Ammon's horn (tissue), 1 donor: ENCODE measurements at regions not wholly inside any gene's neighbourhood (a gene's known extent, or its start where the extent isn't known, plus 50 kb on each side); places are given as distances from the start of the nearest gene placed in this dataset.
"Not testable (repeated sequence)": the region's sequence is repeated elsewhere in the genome, so short reads cannot be mapped to it uniquely, and the experiment has no call there.

Source experiments
- DNase-seq: peaks from one replicate; pipeline ENCODE4 v3.0.0-alpha.2; 2016; ENCODE audit warnings: low spot score

GRCh38 chr2:12618576-12618975 is 98.2 kb upstream of the TRIB2 start:
- DNase-seq, result no peak

DNA sequence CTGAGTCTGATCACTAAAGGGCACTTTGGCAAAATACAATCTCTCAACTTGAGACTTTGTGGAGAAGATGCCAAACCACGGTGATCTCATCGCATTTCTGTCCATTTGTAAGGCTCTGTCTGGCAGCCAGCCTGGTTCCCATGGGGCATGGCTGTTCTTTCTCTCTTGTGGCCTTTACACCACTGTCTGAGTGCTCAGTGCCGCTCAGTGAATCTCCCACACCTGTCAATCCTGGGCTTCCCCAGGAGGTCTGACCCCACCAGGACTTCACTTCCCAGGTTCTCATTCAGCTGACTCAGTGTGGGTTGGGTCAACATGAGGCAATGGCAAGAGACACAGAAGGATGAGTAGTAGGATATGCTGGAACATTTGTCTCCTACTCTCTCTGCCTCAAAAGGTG is 96.8 kb upstream of the TRIB2 start:
- DNase-seq, result no peak

DNA sequence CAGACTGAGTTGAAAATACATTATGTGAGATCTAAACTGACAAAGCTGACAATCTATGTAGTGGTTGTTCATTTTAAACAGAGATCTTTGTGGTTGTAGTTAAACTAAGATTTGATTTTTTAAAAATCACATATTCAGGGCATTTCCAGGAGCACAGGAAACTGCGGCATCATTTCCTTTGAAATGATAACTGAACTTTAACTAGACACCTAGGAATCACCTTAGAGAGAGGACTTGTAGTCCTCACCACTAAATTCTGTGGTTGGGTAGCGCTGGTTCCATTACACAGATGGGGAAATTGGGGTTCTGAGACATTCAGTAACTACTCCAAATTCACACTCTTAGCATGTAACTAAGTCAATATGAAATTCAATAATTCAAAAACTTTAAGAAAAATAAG is 96.0 kb upstream of the TRIB2 start:
- no peak for DNase-seq

DNA sequence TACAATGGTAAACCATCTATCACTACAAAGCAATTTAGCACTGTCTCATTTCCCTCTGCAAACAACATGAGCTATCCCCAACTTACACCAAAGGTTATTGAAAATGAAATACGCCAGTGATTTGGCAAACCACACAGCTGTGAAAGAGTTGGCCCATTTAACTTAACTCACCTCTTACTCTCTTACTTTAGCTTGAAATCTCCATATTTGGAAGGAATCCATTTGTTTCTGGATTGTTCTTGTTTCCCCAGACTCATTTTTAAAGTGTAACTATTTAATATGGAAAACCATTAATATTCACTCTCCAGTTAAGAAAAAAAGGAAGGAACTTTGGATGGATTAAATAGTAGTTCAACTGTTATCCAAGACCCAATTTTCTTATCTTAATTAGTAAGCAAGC is 93.7 kb upstream of the TRIB2 start:
- no peak for DNase-seq

- DNase-seq, result no peak
These were observed 92.4 kb upstream of the TRIB2 start for GRCh38 chr2:12624384-12624783.

DNA sequence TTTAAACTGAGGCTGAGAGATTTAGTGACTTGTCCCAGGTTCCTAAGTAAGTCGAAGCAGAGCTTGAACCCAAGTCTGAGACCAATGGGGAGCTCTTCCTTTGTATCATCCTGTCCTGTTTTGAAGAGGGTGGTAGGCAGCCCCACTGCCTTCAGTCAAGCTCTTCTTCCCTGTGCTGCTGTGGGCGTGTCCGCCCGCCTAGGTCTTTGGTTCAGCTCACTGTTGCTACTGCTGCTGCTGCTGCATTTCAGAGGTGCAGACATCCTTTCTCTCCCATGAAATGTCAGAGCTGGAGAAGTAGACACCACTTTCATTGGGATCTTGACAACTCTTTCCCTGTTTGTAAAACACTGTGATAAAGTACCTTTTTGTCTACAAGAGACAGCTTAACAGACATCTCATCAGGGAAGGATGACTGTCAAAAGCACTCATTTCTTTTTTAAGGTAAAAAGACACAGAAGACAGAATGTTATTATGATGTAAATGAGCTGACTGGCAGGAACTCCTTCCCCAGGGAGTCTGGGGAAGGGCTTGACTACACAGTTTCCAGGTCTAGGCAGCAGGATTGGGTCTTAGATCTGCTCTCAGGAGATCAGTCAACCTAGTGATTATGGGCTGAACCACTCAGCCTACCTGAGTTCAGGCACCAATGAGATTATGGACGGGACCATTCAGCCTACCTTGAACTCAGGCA is 91.7 kb upstream of the TRIB2 start:
- no peak for DNase-seq

DNA sequence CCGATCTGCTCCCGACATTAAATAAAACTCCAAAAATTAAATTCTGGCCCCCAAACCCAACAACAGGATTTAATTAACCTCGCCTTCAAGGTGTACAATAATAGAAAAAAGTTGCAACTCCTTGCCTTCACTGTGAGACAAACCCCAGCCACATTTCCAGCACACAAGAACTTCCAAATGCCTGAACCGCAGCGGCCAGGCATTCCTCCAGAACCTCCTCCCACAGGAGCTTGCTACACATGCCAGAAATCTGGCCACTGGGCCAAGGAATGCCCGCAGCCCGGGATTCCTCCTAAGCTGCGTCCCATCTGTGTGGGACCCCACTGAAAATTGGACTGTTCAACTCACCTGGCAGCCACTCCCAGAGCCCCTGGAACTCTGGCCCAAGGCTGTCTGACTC is 88.2 kb upstream of the TRIB2 start:
- not testable (repeated sequence) for DNase-seq

DNA sequence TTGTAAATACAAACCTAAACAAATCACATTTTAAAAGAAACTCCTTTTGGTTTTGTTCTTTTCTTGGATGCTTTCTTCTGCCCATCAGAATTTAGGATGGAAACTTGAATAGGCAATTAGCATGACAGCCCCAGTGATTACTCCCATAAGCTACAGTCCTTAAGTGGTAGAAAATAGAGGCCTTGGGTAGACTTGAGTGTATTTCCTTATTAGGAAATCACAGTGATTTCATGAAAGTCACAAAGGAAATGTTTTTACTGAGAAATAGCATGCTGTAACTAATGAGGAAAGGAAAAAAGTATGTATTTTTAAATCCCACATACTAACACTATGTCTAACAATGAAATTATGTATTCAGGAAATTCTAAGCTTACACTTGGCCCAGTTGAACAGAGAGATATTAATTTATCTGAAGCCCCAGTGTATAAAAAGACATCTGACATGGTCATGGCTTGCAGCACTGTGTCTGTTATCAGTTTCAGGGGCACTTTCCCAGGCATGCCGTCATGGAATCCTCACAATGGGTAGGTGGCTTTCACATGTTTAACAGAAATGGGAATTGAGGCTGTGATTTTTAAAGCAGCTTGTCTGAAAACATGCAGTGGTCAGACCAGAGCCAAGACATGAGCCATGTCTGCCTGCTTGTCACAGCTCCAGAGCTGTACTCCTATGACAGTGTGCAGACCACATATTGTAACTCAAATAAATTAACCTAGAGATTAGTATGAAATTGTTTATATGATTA is 79.7 kb upstream of the TRIB2 start:
- no peak for DNase-seq

GRCh38 chr2:12637754-12638153 is 79.0 kb upstream of the TRIB2 start:
- DNase-seq, result no peak

- no peak for DNase-seq
These were observed 75.3 kb upstream of the TRIB2 start for GRCh38 chr2:12641441-12641840.

GRCh38 chr2:12642332-12642731 is 74.4 kb upstream of the TRIB2 start:
- no peak for DNase-seq

GRCh38 chr2:12642859-12643258 is 73.9 kb upstream of the TRIB2 start:
- no peak for DNase-seq

GRCh38 chr2:12649602-12650400 is 66.9 kb upstream of the TRIB2 start:
- DNase-seq, result no peak

GRCh38 chr2:12651641-12652040 is 65.1 kb upstream of the TRIB2 start:
- DNase-seq, result no peak

DNA sequence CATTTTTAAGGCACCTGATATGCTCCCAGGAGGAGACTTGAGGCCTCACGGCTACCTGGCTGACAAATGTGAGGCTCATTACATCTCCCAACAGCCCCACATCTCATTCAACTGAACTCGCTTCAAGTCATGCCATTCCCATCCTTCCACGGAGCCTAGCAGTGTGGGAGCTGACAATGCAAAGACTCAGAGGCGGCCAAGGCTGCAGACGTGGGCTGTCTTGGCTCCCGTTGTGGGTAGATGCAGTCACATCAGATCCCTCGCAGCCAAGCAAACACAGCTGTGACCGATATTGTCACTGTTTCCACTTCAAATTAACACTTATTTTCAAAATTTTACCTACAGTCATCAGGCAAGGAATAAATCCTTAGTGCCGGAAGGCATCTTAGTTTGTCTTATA is 64.0 kb upstream of the TRIB2 start:
- peak; percentile 64 for DNase-seq

DNA sequence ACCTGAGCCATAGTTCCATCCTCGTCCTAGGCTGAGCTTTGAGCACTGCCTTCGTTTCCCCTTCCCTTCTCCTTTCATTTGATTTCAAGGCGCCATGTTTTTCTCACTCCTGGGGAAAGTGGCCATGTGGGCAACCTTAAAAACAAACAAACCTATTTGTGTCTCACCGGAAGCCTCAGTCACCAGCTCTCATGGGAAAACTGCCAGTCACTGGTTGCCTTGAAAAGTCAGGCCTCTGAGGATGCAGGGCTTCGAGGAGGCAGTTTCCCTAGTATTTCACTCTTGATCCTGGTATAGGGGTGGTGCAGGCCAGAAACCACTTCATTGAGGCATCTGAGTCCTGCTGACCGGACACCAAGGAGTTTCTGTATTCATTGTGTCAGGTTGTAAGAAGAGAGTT is 59.2 kb upstream of the TRIB2 start:
- DNase-seq, result no peak

DNA sequence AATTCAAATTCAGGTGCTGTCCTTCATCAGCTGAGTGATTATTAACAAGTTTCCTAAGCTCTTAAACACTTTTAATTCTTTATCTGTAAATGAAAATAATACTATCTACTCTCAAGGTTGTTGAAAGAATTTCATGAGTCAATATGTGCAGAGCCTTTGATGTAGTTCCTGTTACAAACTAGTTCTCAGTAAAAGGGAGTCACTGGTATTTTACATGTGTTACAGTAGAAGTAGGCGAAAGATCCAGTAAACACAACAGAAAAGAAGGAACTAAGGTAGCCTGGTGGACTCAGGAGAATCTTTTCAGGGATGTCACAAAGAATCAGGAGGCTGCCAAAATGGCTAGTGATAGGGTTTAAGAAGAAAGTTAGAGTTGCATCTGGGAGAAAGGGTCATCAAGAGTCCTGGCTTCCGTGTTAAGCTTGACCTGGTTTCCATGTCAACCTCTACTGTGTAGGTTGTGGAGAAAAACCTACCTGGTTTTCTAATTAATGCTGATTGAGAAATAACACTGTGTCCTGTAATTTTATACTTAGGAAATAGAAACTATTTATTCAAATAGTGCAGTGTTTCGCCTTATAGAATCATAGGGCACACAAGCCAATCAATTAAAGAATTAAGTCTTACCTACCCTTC is 58.3 kb upstream of the TRIB2 start:
- DNase-seq, result no peak

DNA sequence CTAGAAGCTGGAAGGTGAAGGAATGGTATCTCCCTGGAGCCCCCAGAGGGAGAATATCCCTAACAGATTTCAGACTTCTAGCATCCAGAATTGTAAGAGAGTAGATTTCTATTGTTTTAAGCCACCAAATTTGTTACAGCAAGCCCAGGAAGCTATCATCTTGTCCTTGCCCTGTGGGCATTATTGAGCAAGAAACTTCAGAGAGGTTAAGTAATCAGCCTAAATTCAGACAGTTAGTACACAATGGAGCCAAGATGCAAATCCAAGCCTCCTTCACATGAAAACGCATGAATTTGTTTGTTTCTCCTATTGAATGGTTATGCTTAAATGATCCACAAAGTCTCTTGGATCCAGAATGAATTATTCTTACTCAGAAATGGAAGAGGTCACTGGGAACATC is 55.2 kb upstream of the TRIB2 start:
- no peak for DNase-seq

GRCh38 chr2:12663306-12664037 is 53.3 kb upstream of the TRIB2 start:
- DNase-seq, result peak; percentile 21

DNA sequence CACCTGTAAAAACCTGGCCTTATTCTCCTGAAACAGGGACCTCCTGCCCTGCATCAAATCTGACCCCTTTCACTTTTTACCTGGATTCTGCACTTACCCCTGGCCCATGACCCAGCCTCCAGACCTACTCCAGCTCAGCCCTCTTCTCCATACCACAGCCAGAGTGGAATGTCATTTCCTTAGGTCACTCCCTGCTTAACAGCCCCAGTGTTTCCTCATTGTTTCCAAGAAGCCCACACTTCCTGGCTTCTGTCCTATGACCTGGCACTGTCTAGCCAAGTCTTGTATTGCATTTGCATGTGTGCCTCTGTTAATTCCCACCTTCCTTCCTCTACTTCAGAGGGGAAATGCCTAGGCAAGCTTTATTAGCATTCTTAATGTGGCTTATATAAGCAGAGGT is 51.4 kb upstream of the TRIB2 start:
- DNase-seq, result no peak

DNA sequence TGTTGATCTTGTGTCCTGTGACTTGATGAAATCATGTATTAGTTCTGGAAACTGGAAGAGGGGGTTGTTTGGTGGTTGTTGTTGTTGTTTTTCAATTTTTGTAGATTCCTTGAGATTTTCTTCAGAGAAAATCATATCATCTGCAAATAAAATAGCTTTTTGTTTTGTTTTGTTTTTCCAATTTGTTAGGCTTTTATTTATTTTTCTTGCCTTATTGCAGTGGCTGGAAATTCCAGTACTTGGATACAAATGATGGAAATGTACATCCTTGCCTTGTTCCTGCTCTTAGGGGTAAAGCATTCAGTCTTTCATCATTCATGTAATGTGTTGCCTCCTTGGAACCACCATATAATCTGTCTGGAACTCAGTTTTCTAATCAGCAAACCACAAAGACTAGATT is 50.3 kb upstream of the TRIB2 start:
- no peak for DNase-seq
